ENCODE measurements at regions not wholly inside any gene's neighbourhood (a gene's known extent, or its start where the extent isn't known, plus 50 kb on each side); places are given as distances from the start of the nearest gene placed in this dataset.

- TF ChIP-seq, protein P1, sequence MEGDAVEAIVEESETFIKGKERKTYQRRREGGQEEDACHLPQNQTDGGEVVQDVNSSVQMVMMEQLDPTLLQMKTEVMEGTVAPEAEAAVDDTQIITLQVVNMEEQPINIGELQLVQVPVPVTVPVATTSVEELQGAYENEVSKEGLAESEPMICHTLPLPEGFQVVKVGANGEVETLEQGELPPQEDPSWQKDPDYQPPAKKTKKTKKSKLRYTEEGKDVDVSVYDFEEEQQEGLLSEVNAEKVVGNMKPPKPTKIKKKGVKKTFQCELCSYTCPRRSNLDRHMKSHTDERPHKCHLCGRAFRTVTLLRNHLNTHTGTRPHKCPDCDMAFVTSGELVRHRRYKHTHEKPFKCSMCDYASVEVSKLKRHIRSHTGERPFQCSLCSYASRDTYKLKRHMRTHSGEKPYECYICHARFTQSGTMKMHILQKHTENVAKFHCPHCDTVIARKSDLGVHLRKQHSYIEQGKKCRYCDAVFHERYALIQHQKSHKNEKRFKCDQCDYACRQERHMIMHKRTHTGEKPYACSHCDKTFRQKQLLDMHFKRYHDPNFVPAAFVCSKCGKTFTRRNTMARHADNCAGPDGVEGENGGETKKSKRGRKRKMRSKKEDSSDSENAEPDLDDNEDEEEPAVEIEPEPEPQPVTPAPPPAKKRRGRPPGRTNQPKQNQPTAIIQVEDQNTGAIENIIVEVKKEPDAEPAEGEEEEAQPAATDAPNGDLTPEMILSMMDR (IDR thresholded peaks at IDR 0.05 in 2 of 3, conservative IDR thresholded peaks at IDR 0.05 in 1 of 3; ENCODE audit: control insufficient read depth in 2 of 3, extremely low read depth in 1 of 3, insufficient read depth in 1 of 3, low read depth in 3 of 3, low read length in 3 of 3), result no peak
- TF ChIP-seq YY1 (IDR thresholded peaks at IDR 0.05; ENCODE audit: low read depth, low read length) (no peak), REST (IDR thresholded peaks at IDR 0.05; ENCODE audit: low read depth, low read length) (no peak)
Observed at GRCh38 chr5:163822548-163822947, 317.1 kb downstream of the MAT2B start.

All from GM12878 (cell line).